HepG2 (cell line): ENCODE measurements at regions not wholly inside any gene's neighbourhood (a gene's known extent, or its start where the extent isn't known, plus 50 kb on each side); places are given as distances from the start of the nearest gene placed in this dataset.

Experiments
- CREB1 ChIP-seq, 2 experiments: fragments of 450-650 bp in 1 of 2; IDR thresholded peaks; 2 replicates each; pipeline ENCODE4 v1.6.1; 2016 to 2017; ENCODE audit warnings: control low read depth in 1 of 2, mild to moderate bottlenecking in 1 of 2, missing compliant biosample characterization in 1 of 2, missing genetic modification characterization in 1 of 2
- CTCF ChIP-seq: sonication (generic); formaldehyde crosslinking; IDR thresholded peaks from 2 replicates; pipeline ENCODE4 v1.5.0; 2020; ENCODE audit warnings: mild to moderate bottlenecking, missing genetic modification reagents, moderate library complexity
- JUN ChIP-seq: sonication (generic); formaldehyde crosslinking; IDR thresholded peaks from 2 replicates; pipeline ENCODE4 v1.4.0; 2020; ENCODE audit warnings: mild to moderate bottlenecking, missing genetic modification reagents
- SRF ChIP-seq: IDR thresholded peaks from 2 replicates; pipeline ENCODE4 v1.6.1; 2011; ENCODE audit warnings: mild to moderate bottlenecking, low read depth, low read length, moderate library complexity
- SRSF9 ChIP-seq: fragments of 200-400 bp; formaldehyde crosslinking; IDR thresholded peaks from 2 replicates; pipeline ENCODE4 v1.6.1; 2018; ENCODE audit warnings: borderline replicate concordance, mild to moderate bottlenecking, low read depth, low read length; ENCODE audit not compliant: insufficient read depth, poor library complexity, severe bottlenecking
- ZNF564 ChIP-seq: sonication (generic); formaldehyde crosslinking; IDR thresholded peaks from 2 replicates; pipeline ENCODE4 v1.8.1; 2023; ENCODE audit warnings: mild to moderate bottlenecking, missing genetic modification reagents

GRCh38 chr2:136234261-136234660 is 116.3 kb upstream of the CXCR4 start:
- TF ChIP-seq JUN (CRISPR knock-in tag) (no peak), SRF (no peak), ZNF564 (no peak), CTCF (no peak), CREB1 (IDR thresholded peaks at IDR 0.05) (no peak), CREB1 (CRISPR knock-in tag; IDR thresholded peaks at IDR 0.05) (no peak), SRSF9 (no peak)
